DND-41 (cell line): ENCODE measurements at regions not wholly inside any gene's neighbourhood (a gene's known extent, or its start where the extent isn't known, plus 50 kb on each side); places are given as distances from the start of the nearest gene placed in this dataset.

Source experiments
- CTCF ChIP-seq: IDR thresholded peaks from 2 replicates; pipeline ENCODE4 v1.5.1; 2012; ENCODE audit warnings: borderline replicate concordance, low read length, moderate library complexity, mild to moderate bottlenecking; ENCODE audit not compliant: poor library complexity, severe bottlenecking; ENCODE audit errors: extremely low read depth
- EZH2 ChIP-seq: IDR thresholded peaks from 3 replicates; pipeline ENCODE4 v1.6.1; 2012; ENCODE audit warnings: borderline replicate concordance, low read depth, mild to moderate bottlenecking, moderate library complexity, low read length, inconsistent platforms; ENCODE audit not compliant: severe bottlenecking

- no peak for TF ChIP-seq CTCF
- TF ChIP-seq EZH2 = no peak
Observed at GRCh38 chr11:13205486-13205885, 72.1 kb upstream of the BMAL1 start.
